DMS 273 treated with DMSO at 0.1 percent for 48 hours (cell line): ENCODE measurements at regions not wholly inside any gene's neighbourhood (a gene's known extent, or its start where the extent isn't known, plus 50 kb on each side); places are given as distances from the start of the nearest gene placed in this dataset.
"Not testable (repeated sequence)": the region's sequence is repeated elsewhere in the genome, so short reads cannot be mapped to it uniquely, and the experiment has no call there.

Experiments used
- DNase-seq: peaks from one replicate; lab custom pipeline; 2025; lab: John Stamatoyannopoulos, UW

- no peak for DNase-seq
Measured at GRCh38 chr6:77178821-77179220, 284.5 kb downstream of the HTR1B start.

DNA sequence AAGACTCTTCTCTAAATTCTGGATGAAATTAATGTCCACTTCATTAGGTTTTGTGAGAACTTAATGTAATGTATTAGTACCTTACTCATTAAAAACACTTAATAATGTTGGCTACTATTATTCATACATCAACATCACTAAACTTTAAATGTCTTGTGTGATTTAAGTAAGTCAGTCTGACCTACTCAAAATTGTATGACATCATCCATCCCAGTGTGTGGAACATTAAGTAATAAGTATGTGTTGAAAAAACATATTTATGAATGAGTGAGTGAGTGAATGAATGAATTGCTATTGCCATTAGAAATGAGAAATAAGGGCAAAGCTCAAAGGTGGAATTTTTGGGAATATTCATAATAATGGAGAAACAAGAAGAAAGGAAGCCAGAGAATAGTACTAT, 285.8 kb downstream of the HTR1B start:
- no peak for DNase-seq

GRCh38 chr6:77173472-77174074, 289.7 kb downstream of the HTR1B start:
- no peak for DNase-seq

GRCh38 chr6:77172578-77172977, 290.7 kb downstream of the HTR1B start:
- no peak for DNase-seq

- no peak for DNase-seq
Measured at GRCh38 chr6:77159730-77160129, 303.6 kb downstream of the HTR1B start.

GRCh38 chr6:77151241-77151640, 312.1 kb downstream of the HTR1B start:
- DNase-seq, result no peak

DNA sequence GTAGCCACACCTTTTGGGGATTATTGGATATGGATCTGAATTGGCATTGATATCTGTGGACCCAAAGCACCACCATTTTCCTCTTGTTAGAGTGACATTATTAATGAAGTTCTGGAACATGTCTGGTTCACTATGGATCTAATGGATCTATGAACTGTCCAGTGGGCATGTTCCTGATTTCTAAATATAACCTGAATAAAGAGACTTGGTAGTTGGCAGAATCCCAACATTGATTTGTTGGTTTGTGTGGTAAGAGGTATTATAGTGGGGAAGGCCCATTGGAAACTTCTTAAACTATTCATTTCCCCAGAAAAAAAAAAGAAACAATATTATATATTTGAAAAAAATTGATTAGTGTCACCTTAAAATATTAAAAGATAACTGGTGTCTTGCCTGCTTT, 312.6 kb downstream of the HTR1B start:
- no peak for DNase-seq

GRCh38 chr6:77145244-77145643, 318.0 kb downstream of the HTR1B start:
- no peak for DNase-seq

DNA sequence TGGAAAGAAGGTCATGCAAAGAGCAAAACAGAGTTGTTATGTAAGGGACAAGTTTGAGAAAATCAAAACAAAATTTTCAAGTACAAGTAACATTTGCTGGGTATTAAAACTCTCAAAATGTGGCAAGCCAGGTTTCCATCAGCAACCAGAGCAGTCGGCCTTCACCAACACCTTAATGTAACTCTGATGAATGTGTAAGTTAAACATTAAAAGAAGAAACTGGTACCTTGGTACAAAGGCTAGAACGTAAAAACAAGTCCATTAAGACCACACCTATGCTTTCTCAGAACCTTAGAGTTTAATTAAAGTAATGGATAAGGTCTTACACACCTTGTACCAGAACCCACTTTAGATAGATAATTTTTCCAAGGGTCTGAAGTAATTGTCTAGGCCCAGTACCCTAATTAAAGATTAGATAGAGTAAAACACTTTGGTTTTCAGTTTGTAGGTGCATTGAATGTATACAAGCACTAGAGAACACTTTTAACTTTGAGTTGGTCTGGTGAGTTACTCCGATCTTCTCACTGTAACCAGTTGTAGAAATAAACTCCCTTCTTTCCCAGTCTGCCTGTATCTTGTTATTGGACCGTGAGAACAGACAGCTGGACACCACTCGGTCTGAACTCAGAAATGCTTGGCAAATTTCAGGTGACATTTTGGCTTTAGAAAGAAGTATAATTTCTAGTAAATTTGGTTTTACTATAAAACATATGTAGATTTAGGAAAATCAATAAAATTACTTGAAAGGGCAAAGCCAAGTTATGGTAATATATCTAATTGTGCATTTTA, 319.4 kb downstream of the HTR1B start:
- no peak for DNase-seq

DNA sequence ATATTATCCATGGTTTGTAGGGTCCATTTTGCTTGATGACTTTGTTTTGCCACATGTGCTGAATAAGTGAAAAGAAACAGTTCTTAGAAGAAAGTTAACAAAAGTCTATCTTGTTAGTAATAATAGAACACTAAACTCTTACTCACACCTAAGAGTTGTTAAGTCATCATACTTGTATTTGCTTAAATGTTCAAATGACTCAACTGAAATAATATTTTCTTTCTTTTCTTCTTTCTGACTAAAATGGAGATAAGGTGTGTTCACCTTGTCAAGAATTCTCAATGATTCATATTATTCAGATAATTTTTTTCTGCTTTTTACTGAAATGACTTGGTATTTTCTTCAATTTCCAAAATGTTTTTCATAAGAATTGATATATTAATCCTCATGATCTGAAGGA, 327.2 kb downstream of the HTR1B start:
- DNase-seq, result no peak

DNA sequence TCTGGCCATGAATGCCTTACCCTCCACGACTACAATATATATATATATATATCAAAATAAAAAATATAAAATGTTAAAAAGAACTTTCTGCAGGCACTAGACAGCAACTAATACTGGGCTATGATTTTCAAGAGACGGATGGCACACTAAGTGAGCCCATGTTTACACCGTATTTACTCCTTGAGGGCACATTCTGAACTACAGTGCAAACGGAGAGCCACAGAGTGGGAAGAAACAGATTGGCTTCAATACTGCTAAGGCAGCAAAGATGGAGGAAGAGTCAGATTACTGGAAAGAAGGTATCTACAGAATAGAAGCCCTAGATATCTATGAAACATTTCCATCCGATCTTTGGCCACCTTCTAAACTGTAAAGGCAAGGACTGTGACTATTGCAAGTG, 330.3 kb downstream of the HTR1B start:
- no peak for DNase-seq

- DNase-seq, result no peak
Measured at GRCh38 chr6:77131426-77131825, 331.9 kb downstream of the HTR1B start.

DNA sequence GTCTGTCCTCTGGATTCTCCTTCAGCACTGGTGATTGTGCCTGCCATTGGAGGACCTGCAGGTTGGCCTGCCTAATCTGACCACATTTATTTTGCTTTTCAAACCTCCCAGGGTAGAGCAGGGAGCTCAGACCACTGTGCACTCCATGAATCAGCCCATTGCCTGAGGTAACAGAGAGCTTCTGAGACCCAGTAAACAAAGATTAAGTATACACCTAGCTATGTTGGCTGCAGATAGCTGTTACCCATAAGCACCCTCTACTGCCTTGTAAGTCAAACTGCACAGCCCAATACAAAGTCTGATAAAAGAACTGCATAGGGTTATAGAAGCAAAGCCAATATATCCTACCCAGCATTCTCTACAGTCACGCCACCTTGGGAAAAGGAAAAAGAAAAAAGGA, 338.7 kb downstream of the HTR1B start:
- DNase-seq, result no peak

- DNase-seq, result no peak
Measured at GRCh38 chr6:77123527-77123926, 339.8 kb downstream of the HTR1B start.

DNA sequence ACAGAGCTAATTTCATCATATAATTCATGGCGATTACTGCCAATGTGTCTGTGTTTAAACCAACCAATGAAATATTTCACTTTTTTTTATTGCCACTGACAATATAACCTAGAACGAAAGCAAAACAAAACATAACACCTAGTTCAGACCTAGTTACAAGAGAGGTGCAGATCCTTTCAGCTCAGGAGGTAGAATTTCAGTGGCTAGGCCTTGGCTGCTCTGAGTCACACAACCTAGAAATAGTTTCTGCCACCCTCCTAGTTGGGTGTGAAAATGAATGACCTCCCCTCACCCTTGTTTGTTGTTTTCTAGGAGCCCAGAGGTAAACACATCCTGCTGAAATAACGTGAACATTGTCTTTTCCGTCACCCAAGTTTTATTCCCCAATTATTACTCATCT, 356.3 kb downstream of the HTR1B start:
- no peak for DNase-seq

- DNase-seq, result no peak
Measured at GRCh38 chr6:77105091-77105490, 358.2 kb downstream of the HTR1B start.

GRCh38 chr6:77097940-77098339, 365.4 kb downstream of the HTR1B start:
- peak; percentile 44 for DNase-seq

GRCh38 chr6:77095936-77096627, 367.2 kb downstream of the HTR1B start:
- DNase-seq, result no peak

DNA sequence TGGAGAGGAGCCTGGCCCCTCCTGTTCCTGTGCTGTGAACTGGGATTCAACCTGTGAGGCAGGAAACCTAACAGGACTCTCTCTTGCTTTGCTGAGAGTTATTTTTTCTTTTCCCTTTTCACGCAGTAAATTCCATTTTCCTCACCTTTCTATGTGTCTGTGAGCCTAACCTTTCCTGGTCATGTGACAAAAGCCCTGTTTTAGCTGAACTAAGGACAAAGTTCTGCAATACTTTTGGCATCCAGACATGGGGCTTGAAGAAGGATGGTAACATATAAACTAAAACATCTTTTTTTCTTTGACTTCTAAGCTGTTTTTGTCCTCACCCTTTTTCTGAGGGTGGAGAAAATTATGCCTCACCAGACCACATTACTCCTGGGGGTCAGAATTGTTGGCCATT, 368.5 kb downstream of the HTR1B start:
- no peak for DNase-seq

DNA sequence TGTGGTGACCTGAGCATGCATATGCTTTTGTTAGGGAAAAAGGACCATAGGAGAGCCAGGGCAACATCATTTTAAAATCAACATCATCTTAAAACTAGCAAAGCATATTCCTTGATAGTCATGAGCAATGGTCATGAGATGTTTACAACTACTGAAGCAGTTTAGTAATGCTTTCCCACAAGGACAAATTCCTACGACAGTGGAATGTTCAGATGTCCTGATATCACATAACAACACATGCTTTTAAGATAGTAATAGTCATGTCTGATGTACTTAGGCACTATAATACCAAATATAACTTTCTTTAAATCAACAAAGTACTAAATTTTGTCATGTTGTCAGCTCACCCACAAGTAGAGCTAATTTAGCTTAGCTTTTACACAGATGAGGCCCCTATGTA, 370.3 kb downstream of the HTR1B start:
- DNase-seq, result no peak

DNA sequence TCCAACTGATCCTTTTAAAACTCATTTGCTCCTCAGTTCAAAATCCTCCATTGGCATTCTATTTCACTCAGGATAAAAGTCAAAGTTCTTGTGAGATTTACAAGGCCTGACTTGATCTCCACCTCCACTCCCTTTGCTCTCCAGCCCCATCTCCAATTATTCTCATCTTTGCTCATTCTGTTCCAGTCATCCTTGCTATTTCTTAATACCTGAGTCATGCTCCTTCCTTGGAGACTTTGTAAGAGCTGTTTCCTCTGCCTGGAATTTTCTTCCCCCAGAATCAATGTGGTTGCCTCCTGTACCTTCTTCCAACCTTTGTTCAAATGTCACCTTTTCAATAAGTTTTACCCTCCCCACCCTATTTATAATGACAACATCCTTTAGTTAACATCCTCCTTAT, 373.5 kb downstream of the HTR1B start:
- DNase-seq, result no peak

GRCh38 chr6:77087794-77088318, 375.4 kb downstream of the HTR1B start:
- DNase-seq, result not testable (repeated sequence)
